GM13977 (cell line): ENCODE measurements at regions not wholly inside any gene's neighbourhood (a gene's known extent, or its start where the extent isn't known, plus 50 kb on each side); places are given as distances from the start of the nearest gene placed in this dataset.
A peak's percentile ranks its signal among the peaks of the same experiment; 100 is the strongest.

Source experiments
- DNase-seq: peaks from one replicate; pipeline ENCODE4 v3.0.0; 2012; ENCODE audit warnings: low spot score
- CTCF ChIP-seq: IDR thresholded peaks from 2 replicates; pipeline ENCODE4 v1.5.1; 2012; ENCODE audit warnings: mild to moderate bottlenecking, control low read depth; ENCODE audit not compliant: insufficient read depth; ENCODE audit errors: extremely low read depth, missing control alignments
- in situ Hi-C: fragments of 300-500 bp; cut with MboI; formaldehyde crosslinking; loops from one replicate; pipeline ENCODE4 v1.12.0; 2022; ENCODE audit warnings: low sequenced_read_pairs, low pct_unique_long_range_greater_than_20kb, mixed read lengths, inconsistent platforms; ENCODE audit not compliant: unreplicated experiment

- no peak for DNase-seq
- no peak for TF ChIP-seq CTCF
- in situ Hi-C loops, result no loop called here
Measured at GRCh38 chrX:9310616-9311015, 154.2 kb upstream of the TBL1X start.

- TF ChIP-seq CTCF, result no peak
- no peak for DNase-seq
- in situ Hi-C loops, result no loop called here
Measured at GRCh38 chrX:9311421-9312160, 153.3 kb upstream of the TBL1X start.

GRCh38 chrX:9312922-9313867, 151.7 kb upstream of the TBL1X start:
- peak; percentile 54 for TF ChIP-seq CTCF
- peak; percentile 31 for DNase-seq
- in situ Hi-C loops, result no loop called here

- in situ Hi-C loops, result no loop called here
- no peak for DNase-seq
- TF ChIP-seq CTCF, result no peak
Measured at GRCh38 chrX:9315086-9315485, 149.8 kb upstream of the TBL1X start.

GRCh38 chrX:9316096-9316495, 148.8 kb upstream of the TBL1X start:
- no peak for TF ChIP-seq CTCF
- no peak for DNase-seq
- in situ Hi-C loops, result no loop called here

GRCh38 chrX:9317176-9317575, 147.7 kb upstream of the TBL1X start:
- TF ChIP-seq CTCF, result no peak
- in situ Hi-C loops, result no loop called here
- no peak for DNase-seq
